HG03520 (cell line): ENCODE measurements at regions not wholly inside any gene's neighbourhood (a gene's known extent, or its start where the extent isn't known, plus 50 kb on each side); places are given as distances from the start of the nearest gene placed in this dataset.

Experiments used
- ATAC-seq: cut with Tn5 transposase; IDR thresholded peaks from one replicate; pipeline ENCODE4 v1.9.1; 2021; ENCODE audit warnings: mild to moderate bottlenecking, moderate library complexity; ENCODE audit not compliant: unreplicated experiment

DNA sequence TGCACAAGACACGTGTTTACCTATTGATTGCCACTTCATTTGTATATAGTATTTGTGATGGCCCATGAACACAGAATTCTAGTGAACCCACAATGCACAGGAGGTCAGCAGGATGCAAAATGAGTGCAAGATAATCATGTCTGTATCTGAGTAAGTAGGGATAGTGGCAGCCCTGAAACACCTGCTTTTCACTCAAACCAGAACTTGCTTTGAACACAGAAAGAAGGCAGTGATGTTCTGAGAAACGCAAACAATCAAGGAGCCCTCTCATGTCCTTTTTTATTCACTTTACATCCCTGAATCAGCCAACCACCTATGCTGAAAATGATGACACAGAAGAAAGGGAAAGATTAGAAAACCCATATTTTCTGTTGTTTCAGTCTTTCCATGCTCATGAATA lies 170.4 kb upstream of the AVPR1A start:
- no peak for ATAC-seq

DNA sequence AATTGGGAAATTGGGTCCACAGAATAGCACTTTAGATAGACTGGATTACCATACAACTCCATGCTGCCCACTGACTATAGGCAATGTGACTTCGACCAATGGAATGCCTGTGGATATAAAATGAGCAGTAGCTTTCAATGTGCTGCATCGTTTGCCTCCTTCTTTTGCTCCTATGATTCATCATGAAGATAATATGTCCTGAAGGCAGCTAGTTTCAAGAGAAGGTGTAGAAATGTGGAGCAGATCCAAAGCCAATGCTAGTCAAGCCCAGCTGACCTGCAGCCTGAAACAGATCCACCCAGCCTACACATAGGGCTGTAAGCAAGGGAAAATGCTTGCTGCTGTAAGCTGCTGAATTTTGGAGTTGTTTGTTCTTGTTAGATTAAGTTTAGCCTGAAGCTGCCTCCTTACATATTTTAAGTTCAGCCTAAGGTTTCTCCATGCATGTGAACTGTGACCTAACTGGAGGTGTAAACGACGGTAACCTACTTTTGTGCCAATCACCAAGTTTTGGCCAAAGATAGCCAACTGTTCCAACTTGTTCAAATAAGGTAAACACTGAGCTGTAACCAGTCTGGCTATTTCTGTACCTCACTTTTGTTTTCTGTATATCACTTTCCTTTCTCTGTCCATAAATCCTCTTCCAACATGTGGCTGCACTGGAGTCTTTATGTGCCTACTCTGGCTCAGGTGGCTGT lies 169.1 kb upstream of the AVPR1A start:
- no peak for ATAC-seq

DNA sequence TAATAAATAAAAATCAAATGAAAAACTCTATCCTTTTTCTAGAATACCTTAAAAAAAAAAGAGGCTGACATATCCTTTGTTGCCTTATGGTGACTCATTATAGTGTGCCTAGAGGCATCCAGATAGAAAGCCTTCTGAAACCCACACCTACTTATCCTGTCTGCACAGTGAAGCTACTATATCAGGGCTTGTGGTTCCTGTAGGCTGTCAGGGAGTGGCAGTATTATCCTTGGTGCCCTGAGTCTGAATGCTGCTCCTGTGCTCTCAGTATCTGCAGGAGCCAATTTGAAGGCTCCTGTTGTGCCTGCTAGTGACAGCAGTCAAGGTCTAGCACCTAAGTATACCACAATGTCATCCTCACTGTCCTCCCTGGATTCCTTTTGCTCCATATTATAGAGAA lies 168.4 kb upstream of the AVPR1A start:
- peak; percentile 75 for ATAC-seq

DNA sequence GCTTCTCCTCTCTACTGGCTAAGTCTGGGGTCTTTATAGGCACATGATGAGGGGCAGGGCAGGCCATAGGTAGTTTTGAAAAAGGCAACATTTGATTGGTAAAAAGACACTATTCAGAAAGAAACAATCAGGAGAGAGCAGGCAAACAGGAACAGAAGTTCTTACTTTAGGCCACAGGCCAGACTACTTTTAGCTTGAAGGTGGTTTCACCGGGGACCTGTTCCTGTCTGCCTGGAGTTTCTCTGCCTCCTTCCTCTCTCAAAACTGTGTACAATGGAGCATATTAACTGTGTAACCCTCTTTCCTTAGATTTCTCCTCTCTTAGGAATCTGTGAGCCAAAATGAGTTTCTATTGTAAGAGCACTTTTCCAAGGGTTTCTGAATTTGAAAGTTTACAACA lies 167.9 kb upstream of the AVPR1A start:
- peak; percentile 16 for ATAC-seq

DNA sequence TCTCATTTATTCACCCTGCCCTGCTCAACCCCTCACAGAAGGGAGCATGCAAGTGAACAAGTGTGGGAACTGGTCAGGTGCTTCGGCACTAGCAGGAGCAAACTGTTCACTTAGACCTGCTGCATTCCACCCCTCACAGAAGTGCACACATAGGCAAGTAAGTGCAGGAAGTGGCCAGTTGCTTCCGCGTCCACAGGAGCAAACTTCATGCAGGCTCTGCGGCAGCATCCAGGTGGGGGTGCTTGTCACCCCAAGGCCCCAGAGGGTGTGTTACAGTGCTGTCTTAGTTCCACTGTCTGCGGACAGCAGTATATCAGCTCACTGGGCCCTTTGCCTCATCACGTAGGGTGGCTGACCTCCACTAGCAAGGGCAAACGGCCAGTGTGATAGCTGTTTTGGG lies 167.3 kb upstream of the AVPR1A start:
- ATAC-seq = no peak

DNA sequence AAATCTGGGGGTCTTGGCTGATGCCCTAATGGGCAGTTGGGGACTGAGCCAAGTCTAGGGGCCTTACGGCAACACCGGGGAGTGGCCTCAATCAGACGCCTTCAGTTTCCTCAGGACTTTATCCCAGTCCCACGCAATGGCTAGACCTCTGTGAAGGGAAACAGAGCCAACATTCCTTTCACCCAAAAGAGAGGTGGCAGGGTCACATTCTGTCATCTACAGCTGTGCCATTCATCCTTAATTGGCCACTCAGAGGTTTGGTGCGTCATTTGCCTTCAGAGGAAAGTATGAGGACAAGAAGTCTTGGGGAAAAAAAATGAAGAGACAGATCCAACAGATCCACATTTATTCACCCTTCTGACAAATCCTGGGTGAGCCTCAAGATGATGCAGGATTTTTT lies 166.9 kb upstream of the AVPR1A start:
- ATAC-seq = no peak

DNA sequence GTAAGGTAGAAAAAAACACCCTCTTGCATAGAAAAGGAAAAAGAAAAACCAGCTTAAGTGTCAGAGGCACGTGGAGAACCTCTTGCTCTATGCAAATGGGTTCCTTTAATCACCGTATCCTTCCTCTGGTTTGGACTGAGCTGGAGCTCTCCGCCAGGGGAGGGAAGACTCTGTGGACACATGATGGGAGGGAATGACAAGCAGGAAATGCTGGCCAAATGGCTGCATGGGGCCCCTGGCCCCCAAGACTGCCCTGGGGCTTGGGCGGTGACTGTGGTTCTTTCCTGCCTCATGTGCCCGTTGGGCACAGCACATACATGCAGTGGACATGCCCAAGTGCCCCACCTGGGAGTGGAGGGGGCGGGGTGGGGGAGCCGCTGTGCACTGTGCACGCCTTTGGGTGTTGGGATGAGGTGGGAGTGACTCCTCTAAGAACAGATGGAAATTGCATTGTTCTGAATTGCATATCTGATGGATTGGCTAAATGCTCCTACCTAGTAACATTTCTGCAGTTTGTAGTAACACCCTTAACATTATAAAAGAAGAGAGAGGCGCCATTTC lies 166.4 kb upstream of the AVPR1A start:
- ATAC-seq = no peak

DNA sequence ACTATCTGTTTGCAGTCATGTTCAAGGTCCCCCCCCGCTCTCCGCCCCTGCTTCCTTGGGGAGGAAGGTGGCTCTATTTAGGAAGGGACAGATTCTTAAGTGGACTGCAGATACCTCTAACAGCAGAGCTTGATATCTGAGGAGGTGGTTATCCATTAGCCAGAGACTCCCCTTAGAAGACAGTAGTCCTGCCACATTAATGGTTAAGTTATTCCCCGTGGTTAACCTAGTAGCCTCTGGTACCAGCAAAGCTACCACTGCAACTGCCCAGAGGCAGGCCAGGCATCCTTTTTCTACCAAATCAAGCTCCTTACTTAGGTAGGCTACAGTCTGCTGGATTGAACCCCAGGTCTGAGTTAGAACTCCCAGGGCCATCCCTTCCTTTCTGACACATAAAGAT lies 162.1 kb upstream of the AVPR1A start:
- no peak for ATAC-seq

DNA sequence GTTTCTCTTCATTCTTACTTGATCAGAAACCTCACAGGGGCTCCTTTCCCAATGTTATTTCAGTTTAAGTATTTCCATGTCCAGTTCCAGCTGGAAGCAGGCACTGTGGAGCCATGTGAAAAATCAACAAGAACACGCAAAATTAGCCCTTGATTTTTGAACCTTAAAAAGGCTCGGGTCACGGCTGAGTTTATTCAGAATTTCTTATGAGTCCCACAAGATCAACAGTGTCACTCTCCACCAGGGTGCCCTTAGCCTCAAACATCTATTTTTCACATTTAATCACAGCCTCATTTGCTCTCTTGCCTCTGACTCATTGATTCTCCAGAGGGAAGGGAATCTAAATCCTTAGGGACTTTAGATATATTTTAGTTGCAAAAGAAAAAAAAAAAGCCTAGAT lies 157.7 kb upstream of the AVPR1A start:
- ATAC-seq = no peak

DNA sequence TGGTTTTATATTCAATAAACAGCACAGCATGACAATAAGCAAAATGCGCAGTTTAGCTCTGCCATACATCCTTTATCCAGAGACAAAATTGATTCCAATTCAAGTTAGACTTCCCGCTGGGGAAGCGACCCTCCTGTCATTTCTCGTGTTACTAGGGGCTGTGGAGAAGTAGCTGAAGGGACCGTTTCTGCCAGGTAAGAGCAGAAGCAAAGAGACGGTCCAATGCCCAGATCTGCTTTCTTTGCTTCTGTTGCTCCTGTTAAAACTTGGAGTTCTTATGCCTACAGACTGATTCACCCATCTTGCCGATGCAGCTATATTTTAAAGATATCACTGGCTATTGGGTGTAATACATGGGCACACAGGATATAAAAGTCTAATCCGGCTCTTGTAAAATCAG lies 156.8 kb upstream of the AVPR1A start:
- no peak for ATAC-seq

DNA sequence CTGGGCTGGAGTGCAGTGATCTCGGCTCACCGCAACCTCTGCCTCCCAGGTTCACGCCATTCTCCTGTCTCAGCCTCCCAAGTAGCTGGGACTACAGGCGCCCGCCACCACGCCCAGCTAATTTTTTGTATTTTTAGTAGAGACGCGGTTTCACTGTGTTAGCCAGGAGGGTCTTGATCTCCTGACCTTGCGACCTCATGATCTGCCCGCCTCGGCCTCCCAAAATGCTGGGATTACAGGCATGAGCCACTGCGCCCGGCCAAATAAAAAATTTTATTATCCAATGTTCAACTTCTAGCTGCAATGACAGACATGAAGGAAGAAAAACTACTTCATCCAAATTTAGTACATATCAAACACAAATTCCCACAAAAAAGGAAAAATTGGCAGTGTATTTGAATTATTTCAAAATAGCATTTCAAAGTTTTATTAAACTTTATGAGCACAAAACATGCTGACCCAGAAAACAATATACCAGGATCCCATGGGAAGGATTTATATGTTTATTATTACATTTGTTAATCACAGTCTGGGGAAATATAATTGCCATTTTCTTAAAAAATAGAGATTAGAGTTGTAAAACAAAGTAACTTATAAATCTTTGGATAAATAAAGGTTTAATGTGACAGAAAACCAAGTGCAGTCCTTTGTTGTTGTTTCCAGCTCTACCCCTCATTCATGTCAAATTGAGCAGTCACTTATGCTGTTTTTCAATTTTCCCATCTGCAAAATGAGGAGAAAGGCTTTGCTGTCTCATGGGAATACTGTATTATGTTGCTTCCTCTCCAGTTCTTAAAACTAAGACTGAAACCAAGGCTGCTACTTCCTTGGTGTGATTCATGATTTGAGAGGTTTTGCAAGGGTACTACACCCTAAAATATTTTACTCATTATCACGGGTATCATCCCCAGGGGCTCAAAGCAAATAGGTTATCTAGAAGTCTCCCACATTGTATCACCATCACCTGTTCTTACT lies 155.2 kb upstream of the AVPR1A start:
- ATAC-seq = no peak

DNA sequence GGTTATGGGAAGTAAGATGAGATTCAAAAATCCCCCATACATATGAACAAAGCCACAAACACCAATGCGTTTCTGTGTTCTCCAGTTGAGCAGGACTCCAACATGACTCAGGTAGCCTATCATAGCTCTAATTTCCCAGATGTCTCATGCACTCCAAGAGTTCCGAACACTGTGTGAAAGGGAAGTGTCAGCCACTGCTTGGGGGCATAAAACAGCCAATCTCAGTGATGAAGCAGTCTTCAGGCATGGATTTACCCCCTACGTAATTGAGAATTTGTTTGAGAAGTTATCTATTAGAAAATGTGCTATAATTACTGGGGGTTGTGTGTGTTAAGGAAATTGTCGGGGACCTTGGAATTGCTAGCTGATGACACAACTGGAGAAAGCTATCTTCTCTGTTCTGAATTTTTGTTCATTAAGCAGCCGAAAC lies 153.9 kb upstream of the AVPR1A start:
- ATAC-seq = no peak

DNA sequence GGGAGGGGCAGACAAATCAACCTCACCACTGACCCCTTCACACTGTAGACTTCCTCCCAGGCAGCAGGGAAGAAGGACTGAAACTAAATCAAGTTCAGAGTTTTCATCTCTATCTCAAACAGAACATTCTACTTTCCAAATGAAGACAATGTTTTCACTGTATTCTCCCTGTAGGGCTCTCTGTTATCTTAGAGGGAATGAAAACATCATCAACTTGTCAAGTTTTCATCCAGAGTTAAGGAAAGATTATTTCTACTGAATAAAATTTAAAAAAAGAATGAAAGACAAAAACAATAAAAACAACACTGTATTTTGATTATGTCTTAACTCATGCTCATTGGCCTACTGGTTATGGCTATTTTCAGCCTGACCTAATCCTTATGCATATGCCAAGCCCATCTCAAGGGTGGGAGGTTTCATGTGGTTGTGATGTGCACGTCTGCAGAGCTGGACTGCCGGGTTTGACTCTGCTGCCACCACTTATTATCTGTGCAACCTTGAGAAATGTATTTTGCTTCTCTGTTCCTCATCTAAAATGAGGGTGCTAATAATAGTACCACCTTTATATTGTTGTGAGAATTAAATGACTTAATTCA lies 152.0 kb upstream of the AVPR1A start:
- ATAC-seq = peak; percentile 9

DNA sequence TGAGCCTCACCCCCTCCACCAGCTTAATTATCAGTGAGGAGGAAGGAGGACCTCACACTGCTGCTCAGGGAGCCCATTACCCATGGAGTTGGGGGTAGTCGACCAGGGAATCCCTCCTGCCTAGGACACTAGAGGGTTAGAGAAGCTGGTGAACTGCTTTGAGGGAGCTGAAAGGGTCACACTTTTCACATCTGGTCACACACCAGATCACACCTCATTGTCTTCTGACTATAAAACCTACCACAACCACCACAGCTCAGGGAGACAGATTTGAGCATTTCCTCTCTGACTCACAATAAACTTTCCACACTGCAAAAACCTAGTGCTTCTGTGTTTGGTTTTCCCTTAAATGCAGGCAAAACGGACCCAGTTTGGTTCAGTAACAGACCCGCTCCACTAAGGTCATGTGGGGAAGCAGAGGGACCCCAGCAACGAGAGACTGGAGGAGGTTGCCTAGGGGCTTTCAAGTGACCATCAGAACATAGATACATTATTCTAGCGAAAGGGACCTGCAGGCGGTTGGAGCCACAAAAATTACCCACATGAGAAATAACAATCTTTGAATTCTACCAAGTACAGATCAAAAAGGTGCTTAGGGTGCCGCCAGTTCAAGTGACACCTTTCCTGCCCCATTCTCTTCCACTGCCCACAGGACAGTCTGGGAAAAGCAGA lies 151.4 kb upstream of the AVPR1A start:
- peak; percentile 75 for ATAC-seq

DNA sequence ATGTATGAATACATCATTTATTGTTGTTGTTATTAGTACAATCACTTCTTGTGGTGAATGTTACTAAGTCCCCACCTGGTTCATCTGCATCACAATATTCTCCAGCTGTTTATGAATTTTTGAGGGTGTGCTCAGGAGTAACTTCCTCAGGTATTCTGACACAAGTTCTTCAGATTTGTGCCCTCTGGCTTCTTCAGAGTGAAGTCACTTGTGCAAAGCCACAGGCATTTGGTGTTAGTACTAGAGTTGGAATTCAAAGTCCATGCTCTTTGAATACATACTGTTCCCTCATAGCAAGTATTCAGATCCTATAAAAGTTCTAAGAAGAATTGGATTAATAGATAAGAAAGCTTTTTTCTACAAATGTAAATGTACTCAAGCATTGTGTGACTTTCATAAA lies 150.3 kb upstream of the AVPR1A start:
- ATAC-seq = no peak

DNA sequence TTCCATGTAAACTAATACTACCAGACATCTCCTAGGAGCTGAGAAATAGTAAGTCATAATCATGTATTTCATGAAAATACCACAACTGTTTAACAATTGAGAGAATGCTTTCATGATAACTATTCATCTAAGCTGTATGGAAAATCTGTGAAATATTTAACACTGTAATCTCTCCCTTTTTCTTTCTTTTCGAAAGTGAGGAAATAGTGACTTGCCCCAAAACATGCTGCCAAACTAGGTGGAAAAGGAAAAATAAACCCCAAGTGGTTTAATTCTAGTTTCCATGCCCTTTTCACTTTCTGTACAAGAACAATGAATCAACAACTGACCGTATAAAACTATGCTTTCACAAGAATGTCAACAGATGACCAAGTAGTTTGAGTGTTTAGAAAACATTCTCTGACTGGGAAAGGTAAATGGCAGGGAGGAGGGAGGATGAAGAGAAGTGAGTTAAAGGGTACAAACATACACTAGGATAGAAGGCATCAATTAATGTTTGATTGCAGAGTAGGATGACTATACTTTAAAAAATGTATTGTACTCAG lies 147.5 kb upstream of the AVPR1A start:
- no peak for ATAC-seq

DNA sequence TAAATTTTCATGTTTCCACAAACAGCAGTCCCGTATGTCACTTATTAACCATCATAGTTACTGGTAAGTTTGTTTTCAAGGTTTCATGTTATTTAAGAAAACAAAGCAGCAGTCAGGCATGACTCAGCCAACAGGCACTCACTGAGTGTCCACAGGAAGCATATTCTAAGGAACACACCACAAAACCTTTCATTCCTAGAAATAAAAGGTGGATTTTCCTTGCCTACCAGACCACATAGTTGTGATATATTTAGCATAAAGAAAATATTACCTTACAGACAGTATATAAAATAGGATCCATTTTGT lies 143.3 kb upstream of the AVPR1A start:
- peak; percentile 69 for ATAC-seq

DNA sequence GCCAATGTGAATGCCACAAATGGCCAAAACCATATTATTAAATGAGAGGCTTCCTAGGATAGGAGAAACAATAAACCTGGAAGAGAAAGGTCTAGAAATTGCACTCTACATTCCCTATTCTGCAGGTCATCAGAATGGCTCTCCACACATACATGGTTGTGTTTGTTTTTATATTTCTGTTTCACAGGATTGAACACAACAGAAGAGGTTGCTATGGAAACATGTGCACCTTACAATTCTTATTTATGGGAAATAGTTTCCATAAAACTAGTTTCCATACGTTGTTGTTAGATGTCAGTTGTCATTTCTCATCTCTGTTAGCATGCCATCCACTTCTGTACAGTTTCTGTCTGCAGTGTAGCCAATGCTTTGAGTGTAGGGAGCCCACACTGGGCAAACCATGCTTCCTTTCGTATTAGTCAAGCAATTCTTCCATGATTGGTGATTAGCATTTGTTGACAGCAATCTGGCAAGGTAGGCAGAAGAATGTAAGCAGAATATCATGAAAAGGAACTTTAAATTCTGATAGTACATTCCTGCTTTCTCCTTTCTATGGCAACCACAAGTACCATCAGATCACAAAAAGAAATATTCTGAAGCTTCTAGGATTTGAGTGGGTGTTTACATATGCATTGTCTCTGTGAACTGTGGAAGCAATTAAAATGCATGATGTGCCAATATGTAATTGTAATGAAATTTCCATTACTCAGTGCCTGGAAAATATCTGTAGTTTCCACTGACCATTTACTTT lies 141.6 kb upstream of the AVPR1A start:
- ATAC-seq = no peak

DNA sequence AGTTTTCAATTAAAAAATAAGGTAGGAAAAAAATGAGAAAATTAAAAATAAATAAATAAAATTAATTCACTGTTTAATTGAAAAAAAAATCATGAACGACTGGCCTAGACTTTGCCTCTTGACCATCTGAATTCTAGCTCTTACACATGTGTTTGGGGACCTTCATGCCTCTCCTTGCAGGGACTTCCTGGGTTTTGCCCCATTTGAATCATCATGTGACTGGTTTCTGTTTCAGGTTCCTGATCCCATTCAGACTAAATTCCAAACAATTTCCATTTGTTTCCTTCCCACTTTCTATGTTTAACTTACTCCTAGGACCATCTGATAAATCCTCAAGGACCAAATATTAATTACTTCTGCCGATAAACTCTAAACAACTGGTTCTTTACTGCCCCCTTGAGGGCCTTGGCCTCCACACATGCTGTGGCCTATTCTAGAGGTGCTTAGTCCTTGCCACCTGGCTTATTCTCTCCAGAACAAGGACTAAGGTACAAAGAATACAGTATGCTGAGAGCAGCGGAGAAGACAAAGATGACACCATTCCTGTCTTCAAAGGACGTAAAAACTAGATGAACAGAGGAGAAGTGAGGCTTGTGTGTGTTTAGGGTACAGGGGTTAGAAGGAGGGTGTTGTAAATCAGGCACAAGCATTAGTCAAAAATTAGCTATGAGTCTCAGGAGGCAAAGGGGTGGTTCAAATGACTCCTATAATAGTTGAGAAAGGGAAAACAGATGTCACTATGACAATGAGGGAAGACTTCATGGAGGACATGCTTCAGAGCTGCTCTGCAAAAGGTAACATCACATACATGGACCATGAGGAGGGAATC lies 125.8 kb upstream of the AVPR1A start:
- ATAC-seq = peak; percentile 91
